HEK293T (cell line): ENCODE measurements at regions not wholly inside any gene's neighbourhood (a gene's known extent, or its start where the extent isn't known, plus 50 kb on each side); places are given as distances from the start of the nearest gene placed in this dataset.

ENCODE experiments used
- CTCF ChIA-PET: fragments of 350-600 bp; formaldehyde crosslinking; extraction: SDS; loops from one replicate; lab custom pipeline; 2021; ENCODE audit warnings: antibody characterized with exemption, inconsistent platforms; lab: Yijun Ruan, JAX
- POLR2A ChIA-PET: fragments of 350-600 bp; formaldehyde crosslinking; extraction: SDS; loops from one replicate; lab custom pipeline; 2020; ENCODE audit warnings: antibody characterized with exemption, inconsistent platforms; lab: Yijun Ruan, JAX
- DNase-seq: peaks from one replicate; pipeline ENCODE4 v3.0.0; 2012; ENCODE audit warnings: mixed read lengths; ENCODE audit errors: extremely low spot score
- ARNT ChIP-seq: fragments of 450-650 bp; IDR thresholded peaks from 2 replicates; pipeline ENCODE4 v1.6.1; 2017; ENCODE audit warnings: mild to moderate bottlenecking
- BHLHE40 ChIP-seq: fragments of 450-650 bp; IDR thresholded peaks from 2 replicates; pipeline ENCODE4 v1.6.1; 2016; ENCODE audit warnings: mild to moderate bottlenecking, moderate library complexity, borderline replicate concordance
- CTBP1 ChIP-seq: fragments of 450-650 bp; IDR thresholded peaks from 2 replicates; pipeline ENCODE4 v1.6.1; 2016; ENCODE audit warnings: borderline replicate concordance
- ELF4 ChIP-seq: fragments of 450-650 bp; IDR thresholded peaks from 2 replicates; pipeline ENCODE4 v1.6.1; 2017; ENCODE audit warnings: antibody characterized with exemption
- FOXA1 ChIP-seq: fragments of 450-650 bp; IDR thresholded peaks from 2 replicates; pipeline ENCODE4 v1.6.1; 2016; ENCODE audit warnings: mild to moderate bottlenecking
- FOXK2 ChIP-seq: fragments of 450-650 bp; IDR thresholded peaks from 2 replicates; pipeline ENCODE4 v1.6.1; 2016; ENCODE audit warnings: mild to moderate bottlenecking
- FOXM1 ChIP-seq: fragments of 450-650 bp; IDR thresholded peaks from 2 replicates; pipeline ENCODE4 v1.6.1; 2017; ENCODE audit warnings: mild to moderate bottlenecking, borderline replicate concordance
- HDGF ChIP-seq: fragments of 450-650 bp; IDR thresholded peaks from 2 replicates; pipeline ENCODE4 v1.6.1; 2017; ENCODE audit warnings: antibody characterized with exemption, borderline replicate concordance
- L3MBTL2 ChIP-seq: fragments of 450-650 bp; conservative IDR thresholded peaks from 2 replicates; pipeline ENCODE4 v1.6.1; 2016; ENCODE audit warnings: mild to moderate bottlenecking
- LEF1 ChIP-seq: fragments of 450-650 bp; IDR thresholded peaks from 2 replicates; pipeline ENCODE4 v1.6.1; 2017; ENCODE audit warnings: mild to moderate bottlenecking, borderline replicate concordance
- NFRKB ChIP-seq: fragments of 450-650 bp; IDR thresholded peaks from 2 replicates; pipeline ENCODE4 v1.6.1; 2016; ENCODE audit warnings: mild to moderate bottlenecking, moderate library complexity
- SP1 ChIP-seq: fragments of 450-650 bp; IDR thresholded peaks from 2 replicates; pipeline ENCODE4 v1.6.1; 2017
- SUZ12 ChIP-seq: fragments of 450-650 bp; IDR thresholded peaks from 2 replicates; pipeline ENCODE4 v1.6.1; 2016; ENCODE audit warnings: mild to moderate bottlenecking
- TARDBP ChIP-seq: fragments of 450-650 bp; IDR thresholded peaks from 2 replicates; pipeline ENCODE4 v1.6.1; 2016
- ZNF384 ChIP-seq: fragments of 450-650 bp; IDR thresholded peaks from 2 replicates; pipeline ENCODE4 v1.6.1; 2016
- TF ChIP-seq, protein P1 (sequence below): fragments of 450-650 bp; IDR thresholded peaks from 2 replicates; pipeline ENCODE4 v1.6.1; 2016

DNA sequence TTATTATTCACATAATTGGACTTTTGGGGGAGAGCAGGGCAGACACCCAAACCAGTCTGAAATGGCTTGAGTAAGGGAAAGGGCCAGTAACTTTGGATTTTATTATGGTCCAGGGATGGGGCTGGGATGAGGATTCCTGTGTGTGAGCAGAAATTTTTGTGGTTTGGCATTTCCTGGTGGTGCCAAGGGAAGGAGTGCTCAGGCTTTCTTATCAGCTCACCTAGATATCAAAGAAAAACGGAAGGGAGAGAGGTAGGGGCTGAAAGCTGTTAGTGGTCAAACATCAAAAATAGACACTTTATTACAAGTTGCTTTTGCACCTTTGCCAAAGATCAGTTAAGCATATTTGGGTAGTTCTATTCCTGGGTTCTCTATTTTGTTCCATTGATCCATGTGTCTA, 128.5 kb upstream of the DIPK2B start:
- TF ChIP-seq, protein P1, sequence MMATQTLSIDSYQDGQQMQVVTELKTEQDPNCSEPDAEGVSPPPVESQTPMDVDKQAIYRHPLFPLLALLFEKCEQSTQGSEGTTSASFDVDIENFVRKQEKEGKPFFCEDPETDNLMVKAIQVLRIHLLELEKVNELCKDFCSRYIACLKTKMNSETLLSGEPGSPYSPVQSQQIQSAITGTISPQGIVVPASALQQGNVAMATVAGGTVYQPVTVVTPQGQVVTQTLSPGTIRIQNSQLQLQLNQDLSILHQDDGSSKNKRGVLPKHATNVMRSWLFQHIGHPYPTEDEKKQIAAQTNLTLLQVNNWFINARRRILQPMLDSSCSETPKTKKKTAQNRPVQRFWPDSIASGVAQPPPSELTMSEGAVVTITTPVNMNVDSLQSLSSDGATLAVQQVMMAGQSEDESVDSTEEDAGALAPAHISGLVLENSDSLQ, result no peak
- TF ChIP-seq SP1 (no peak), NFRKB (no peak), ELF4 (no peak), TARDBP (no peak), L3MBTL2 (no peak), CTBP1 (no peak), BHLHE40 (no peak), SUZ12 (no peak), FOXM1 (no peak), ZNF384 (no peak), FOXA1 (no peak), ARNT (no peak), HDGF (no peak), FOXK2 (no peak)
- no peak for DNase-seq
- ChIA-PET POLR2A (no interaction called here), CTCF (no interaction called here)

DNA sequence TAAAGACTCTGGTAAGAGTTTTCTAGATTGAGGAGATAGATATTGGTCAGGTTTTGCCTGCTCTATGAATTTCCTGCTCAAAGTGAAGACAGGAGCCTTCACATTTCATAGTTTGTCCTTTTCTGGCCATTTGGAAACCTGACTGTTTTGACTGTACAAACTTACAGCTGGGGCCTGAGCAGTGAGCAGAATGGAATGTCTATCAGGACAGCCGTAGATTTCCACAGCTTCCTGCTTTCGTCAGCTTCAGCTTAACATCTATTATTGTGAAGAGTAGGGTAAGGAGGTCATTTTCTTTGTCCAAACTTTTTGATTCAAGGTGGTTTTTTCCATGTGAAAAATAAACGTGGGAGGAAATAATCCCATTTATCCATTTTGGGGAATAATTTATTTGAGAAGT, 124.3 kb upstream of the DIPK2B start:
- ChIA-PET POLR2A (no interaction called here), CTCF (no interaction called here)
- TF ChIP-seq BHLHE40 (no peak), ELF4 (no peak), CTBP1 (no peak), SUZ12 (no peak), SP1 (no peak), FOXK2 (no peak), FOXA1 (no peak), FOXM1 (no peak), TARDBP (no peak), ZNF384 (no peak), LEF1 (no peak), ARNT (no peak), L3MBTL2 (no peak), HDGF (no peak), NFRKB (no peak)
- TF ChIP-seq, protein P1, result no peak
- DNase-seq, result no peak

DNA sequence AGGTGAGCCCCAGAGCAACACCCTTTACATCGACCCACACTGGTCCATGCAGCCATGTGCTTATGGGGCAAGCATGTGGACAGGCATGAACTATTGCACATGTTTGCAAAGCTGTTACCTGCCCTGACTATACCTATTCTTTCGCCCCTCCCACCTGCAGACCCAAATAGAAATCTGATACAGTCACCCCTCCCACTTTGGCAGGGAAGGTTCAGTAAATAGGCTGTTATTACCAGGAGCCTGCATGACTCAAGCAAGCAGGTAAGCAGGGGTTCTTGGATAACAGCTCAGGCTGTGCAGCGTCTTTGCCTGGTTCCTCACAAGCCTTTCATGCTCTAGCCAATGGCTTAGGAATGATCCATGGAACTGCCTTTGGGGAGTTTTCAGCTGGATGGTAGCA, 122.7 kb upstream of the DIPK2B start:
- CTCF ChIA-PET, result no interaction called here
- TF ChIP-seq FOXK2, result no peak
- no peak for DNase-seq
- POLR2A ChIA-PET, result no interaction called here

DNA sequence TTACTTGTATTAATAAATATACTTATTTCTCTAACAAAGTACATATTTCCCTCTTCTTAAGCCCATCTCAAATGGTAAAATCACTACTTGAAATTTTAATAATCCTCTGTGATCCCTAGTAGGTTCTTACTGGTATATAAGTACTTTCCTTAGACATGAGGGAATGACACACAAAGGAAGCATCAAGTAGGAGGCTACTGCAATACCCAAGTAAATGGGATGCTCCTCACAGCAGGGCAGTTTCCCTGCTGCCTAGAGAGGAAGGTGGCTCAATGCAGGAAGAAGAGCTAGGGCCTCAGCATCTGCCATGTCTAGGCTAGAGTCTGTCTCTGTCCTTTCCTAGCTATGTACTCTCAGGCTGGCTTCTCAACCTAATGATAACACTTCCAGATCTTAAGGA, 122.1 kb upstream of the DIPK2B start:
- CTCF ChIA-PET, result no interaction called here
- POLR2A ChIA-PET, result no interaction called here
- TF ChIP-seq TARDBP (no peak), HDGF (no peak), BHLHE40 (no peak)
- DNase-seq, result no peak

DNA sequence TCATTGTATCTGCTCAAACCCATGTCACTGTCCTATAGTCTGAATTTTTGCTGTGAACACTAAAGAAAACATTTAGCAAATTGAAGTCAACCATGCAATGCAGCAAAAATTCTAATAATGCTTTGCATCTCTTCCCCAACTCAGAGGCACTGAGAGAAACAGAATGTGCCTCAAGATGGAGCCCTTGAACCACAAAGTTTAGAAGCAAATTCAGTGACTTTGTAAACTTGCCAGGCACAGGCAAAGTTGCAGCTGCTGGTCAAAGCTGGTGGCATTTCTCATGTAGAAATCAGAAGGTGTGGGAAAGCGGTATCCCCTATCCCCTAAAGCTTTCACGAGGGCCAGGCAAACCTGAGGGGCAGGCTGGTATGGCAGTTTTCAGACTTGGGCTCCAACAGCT, 121.7 kb upstream of the DIPK2B start:
- POLR2A ChIA-PET, result no interaction called here
- TF ChIP-seq L3MBTL2 (no peak), FOXM1 (no peak), ARNT (no peak), SP1 (no peak), SUZ12 (no peak), HDGF (no peak), FOXK2 (no peak), ZNF384 (no peak), LEF1 (no peak), NFRKB (no peak), FOXA1 (no peak), ELF4 (no peak), CTBP1 (no peak), BHLHE40 (no peak), TARDBP (no peak)
- TF ChIP-seq, protein P1, result no peak
- CTCF ChIA-PET, result interaction anchor here (1.0 kb wide), 1 partner anchor 1054 kb away, joined by 3 read pairs; no protein-coding TSS in a partner anchor
- DNase-seq, result peak; percentile 14

DNA sequence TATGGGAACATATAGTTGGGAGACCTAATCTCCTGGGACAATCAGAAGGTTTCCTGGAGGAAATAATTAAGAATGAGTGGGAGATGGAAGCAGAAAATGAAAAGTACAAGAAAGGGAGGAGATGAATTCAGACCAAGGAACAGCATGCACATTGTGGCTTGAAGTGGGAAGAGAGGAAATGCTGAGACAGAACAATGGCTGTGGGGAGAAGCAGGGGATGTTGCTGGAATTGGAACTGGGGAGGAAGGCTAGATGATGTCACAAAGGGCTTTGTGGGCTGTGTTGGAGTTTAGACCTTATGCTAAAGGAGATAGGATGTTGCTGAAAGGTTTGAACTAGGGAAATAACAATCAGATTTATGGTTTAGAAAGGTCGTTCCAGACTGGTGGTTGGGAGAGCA, 119.5 kb upstream of the DIPK2B start:
- POLR2A ChIA-PET, result no interaction called here
- TF ChIP-seq CTBP1, result no peak
- no peak for TF ChIP-seq FOXM1
- no peak for TF ChIP-seq ZNF384
- TF ChIP-seq LEF1, result no peak
- no peak for TF ChIP-seq SP1
- no peak for TF ChIP-seq NFRKB
- CTCF ChIA-PET, result no interaction called here
- DNase-seq, result no peak

DNA sequence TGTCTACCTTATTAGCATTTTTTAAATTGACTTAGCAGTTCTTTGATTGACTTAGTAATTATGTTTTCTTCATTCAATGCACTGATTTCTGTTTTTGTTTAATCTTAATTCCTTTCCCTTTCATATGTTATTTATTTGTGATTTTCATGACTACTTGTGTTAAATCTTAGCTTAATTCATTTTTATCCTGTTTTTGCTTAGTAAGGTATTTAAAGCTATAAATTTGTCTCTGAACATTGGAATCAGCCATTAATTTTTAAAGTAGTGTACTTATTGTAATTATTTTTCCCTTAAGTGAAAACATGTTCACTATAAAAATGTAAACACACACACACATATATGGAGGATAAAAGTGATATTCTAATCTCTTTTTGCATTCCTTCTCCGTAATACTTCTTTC, 109.1 kb upstream of the DIPK2B start:
- CTCF ChIA-PET, result no interaction called here
- no peak for DNase-seq
- POLR2A ChIA-PET, result no interaction called here
- TF ChIP-seq FOXK2 (no peak), BHLHE40 (no peak), SP1 (no peak), TARDBP (no peak), CTBP1 (no peak), NFRKB (no peak), ELF4 (no peak), SUZ12 (no peak), L3MBTL2 (no peak), FOXM1 (no peak), LEF1 (no peak), FOXA1 (no peak), HDGF (no peak), ZNF384 (no peak), ARNT (no peak)
- TF ChIP-seq, protein P1, result no peak
